GM23248 (cell line): ENCODE measurements at regions not wholly inside any gene's neighbourhood (a gene's known extent, or its start where the extent isn't known, plus 50 kb on each side); places are given as distances from the start of the nearest gene placed in this dataset.

Experiments
- EZH2 ChIP-seq: fragments of 200-600 bp; sonication (generic); IDR thresholded peaks from 2 replicates; pipeline ENCODE4 v1.6.1; 2018; ENCODE audit warnings: antibody characterized with exemption, mild to moderate bottlenecking; ENCODE audit not compliant: insufficient read depth, poor library complexity, severe bottlenecking
- EZH2phosphoT487 ChIP-seq: fragments of 200-600 bp; sonication (generic); IDR thresholded peaks from 2 replicates; pipeline ENCODE4 v1.6.1; 2018; ENCODE audit warnings: antibody characterized with exemption, moderate library complexity, mild to moderate bottlenecking, low read depth; ENCODE audit not compliant: insufficient read depth

DNA sequence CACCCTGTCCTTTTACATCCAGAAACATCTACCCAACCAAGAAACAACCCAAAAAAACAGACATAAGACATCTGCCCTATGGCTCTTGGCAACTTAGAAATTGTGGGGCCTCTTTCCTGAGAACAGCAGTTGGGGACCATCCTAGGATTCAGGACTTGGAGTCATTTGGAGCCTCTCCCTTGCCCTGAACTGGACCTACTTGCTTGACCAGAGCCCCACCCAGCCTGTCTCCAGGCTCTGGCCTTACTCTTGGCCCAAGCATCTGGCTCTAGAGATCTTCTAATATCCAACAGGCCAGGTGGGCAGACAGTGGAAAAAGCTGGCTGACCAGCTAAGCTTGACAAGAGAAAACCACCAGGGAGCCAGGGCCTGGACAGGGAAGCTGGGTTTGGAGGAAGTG lies 99.1 kb upstream of the C2CD4B start:
- TF ChIP-seq EZH2phosphoT487 (no peak), EZH2 (no peak)
